ENCODE measurements at regions not wholly inside any gene's neighbourhood (a gene's known extent, or its start where the extent isn't known, plus 50 kb on each side); places are given as distances from the start of the nearest gene placed in this dataset.

DNA sequence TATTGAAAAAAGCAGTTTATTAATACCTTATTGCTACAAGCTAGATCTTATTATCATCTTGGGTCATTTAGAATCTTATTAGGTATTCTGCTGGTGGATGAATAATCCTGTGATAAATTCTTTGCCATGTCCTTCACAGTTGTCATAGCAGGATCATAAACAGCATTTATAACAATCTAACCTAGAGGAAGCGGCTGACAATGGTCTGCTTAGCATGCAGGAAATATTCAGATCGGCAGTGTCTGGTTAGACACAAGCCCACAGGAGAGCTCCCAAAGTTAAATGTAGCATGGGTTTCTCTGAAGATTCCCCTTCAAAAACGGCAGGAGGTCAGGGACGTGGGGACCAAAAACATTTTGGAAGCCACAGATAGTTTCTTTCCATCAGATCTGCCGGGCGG lies 179.3 kb downstream of the FOXB1 start:
- TF ChIP-seq, protein P1, sequence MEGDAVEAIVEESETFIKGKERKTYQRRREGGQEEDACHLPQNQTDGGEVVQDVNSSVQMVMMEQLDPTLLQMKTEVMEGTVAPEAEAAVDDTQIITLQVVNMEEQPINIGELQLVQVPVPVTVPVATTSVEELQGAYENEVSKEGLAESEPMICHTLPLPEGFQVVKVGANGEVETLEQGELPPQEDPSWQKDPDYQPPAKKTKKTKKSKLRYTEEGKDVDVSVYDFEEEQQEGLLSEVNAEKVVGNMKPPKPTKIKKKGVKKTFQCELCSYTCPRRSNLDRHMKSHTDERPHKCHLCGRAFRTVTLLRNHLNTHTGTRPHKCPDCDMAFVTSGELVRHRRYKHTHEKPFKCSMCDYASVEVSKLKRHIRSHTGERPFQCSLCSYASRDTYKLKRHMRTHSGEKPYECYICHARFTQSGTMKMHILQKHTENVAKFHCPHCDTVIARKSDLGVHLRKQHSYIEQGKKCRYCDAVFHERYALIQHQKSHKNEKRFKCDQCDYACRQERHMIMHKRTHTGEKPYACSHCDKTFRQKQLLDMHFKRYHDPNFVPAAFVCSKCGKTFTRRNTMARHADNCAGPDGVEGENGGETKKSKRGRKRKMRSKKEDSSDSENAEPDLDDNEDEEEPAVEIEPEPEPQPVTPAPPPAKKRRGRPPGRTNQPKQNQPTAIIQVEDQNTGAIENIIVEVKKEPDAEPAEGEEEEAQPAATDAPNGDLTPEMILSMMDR (IDR thresholded peaks at IDR 0.05; ENCODE audit: low read depth, low read length): no peak
- no peak for DNase-seq (ENCODE audit: extremely low read depth, low read depth)

DNA sequence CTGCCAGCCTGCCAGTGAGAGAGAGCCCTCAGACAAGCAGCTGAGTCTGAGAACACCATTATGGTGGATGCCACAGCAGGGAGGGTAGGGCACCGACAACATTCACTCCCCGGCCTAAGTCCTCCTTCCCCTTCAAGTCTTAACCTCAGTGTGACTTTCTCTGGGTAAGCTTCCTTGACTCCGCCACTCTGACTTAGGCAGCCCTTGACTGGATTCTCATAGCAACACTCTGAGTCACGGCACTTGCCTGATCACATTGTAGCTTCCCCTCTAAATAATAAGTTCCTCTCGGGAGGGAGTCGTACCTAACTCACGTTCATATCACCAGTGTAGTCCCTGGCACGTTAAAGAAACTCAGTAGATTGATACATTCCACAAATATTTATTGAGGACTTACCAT lies 180.5 kb downstream of the FOXB1 start:
- DNase-seq (ENCODE audit: extremely low read depth, low read depth): no peak
- TF ChIP-seq, protein P1 (IDR thresholded peaks at IDR 0.05; ENCODE audit: low read depth, low read length): no peak

DNA sequence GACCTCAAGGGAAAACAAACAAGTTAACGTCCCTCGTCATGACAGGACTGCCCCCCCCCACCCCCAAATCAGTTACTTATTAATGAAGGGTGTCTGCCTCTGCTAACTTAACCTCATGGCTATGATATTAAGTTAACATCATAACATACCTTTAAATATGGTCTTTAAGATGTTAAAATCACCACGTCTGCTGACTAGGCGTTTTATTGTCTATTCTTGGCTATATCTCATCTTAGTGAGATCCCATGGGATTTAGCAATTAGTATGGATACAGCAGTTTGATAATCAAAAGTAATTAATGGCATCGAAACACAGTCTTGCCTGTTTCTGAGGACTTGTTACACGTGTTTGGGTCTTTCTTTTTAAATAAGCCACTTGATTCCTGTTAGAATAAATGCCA lies 186.9 kb downstream of the FOXB1 start:
- no peak for DNase-seq (ENCODE audit: extremely low read depth, low read depth)
- TF ChIP-seq, protein P1 (IDR thresholded peaks at IDR 0.05; ENCODE audit: low read depth, low read length): no peak

DNA sequence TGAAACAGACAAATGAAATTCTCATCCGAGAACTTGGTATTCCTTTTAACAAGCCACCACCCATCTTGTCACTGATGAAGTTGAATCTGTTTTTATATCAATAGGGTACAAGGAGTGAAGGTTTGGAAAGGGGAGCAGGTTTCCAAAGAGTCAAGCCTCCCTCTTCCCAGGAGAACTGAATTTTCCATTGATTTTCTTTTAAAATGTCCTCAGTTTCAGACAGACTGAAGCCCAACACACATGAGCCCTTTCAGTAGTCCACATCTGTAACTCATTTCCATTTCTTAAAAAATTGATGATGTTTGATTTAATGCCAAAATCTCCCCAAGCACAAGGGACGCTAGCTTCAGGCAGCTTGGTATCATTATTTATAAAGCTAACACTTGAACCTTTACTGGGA lies 187.7 kb downstream of the FOXB1 start:
- DNase-seq (ENCODE audit: extremely low read depth, low read depth): no peak
- TF ChIP-seq, protein P1 (IDR thresholded peaks at IDR 0.05; ENCODE audit: low read depth, low read length): no peak

DNA sequence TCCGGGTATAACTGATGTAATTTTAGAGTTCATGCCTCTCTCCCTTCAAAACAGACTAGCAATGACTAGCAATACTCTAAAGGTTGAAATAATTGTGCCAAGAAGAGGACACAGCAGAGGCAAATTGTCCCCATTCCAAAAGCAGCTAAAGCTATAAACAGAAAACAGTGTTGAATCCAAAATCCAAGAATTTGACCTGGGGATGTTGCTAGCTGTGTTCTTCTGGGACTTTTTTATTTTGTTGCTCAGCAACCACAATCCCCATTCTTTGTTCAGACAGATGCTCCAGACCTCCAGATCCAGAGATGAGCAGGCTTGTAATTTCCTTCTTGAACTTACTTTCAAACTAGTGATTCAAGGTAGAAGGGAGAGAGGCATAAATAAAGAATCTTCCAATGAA lies 191.5 kb downstream of the FOXB1 start:
- no peak for DNase-seq (ENCODE audit: extremely low read depth, low read depth)
- TF ChIP-seq, protein P1 (IDR thresholded peaks at IDR 0.05; ENCODE audit: low read depth, low read length): no peak

DNA sequence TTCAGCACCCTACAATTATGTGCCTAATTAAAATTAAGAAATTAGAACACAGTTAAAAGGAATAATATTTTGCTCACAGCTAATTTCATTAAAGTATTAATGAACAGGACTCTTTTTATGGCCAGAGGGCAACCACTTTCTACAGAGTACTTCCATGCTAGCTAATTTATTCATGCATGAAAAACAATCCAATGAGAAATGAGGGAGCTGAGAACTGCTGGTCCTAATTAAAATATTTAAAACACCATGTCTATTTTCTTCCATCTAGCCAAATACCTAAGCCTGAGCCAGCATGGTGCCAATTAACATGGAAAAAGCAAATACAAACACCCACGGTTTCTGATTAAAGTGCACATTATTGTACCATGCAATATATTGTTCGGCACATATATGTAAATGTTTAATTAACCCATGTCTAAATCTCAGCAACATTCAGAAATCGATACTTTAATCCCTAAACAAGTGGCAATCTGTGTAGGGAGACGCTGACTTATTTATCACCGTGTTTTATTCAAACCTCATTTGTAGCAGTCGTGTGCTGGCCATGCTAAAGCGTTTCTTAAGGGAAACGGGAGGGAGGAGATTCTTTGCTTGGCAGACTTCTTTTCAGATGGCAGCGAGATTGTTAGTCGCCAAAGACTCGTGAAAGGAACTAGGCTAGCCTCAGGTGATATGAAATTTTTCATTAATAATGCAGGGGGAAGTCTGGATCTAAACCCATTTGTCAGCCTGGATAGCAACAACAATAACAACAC lies 193.5 kb downstream of the ANXA2 start:
- TF ChIP-seq, protein P1 (IDR thresholded peaks at IDR 0.05; ENCODE audit: low read depth, low read length): no peak
- no peak for DNase-seq (ENCODE audit: extremely low read depth, low read depth)

DNA sequence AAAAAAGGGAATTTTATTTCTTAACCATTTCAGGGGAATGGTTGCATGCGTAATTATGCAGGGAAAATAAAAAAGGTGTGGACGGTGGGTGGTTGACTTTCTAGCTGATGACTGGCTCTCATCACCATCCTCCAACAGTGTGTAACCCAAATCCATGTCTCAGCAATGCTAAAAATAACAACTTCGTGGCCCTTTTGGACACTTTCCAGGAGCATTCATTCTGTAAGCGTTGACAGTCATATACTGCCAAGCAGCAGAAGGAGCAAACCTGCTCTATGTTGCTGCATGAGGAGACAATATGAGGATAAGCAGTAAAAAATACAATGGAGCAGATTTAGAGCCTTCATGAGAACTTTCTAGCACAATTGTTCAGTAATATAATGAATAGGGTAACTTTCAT lies 189.1 kb downstream of the ANXA2 start:
- TF ChIP-seq, protein P1 (IDR thresholded peaks at IDR 0.05; ENCODE audit: low read depth, low read length): no peak
- no peak for DNase-seq (ENCODE audit: extremely low read depth, low read depth)
